CD4-positive, alpha-beta T cell treated with Interleukin-12 subunit alpha and Interleukin-12 subunit beta, for 1 hour (primary cell): ENCODE measurements at regions not wholly inside any gene's neighbourhood (a gene's known extent, or its start where the extent isn't known, plus 50 kb on each side); places are given as distances from the start of the nearest gene placed in this dataset.
"Not testable (repeated sequence)": the region's sequence is repeated elsewhere in the genome, so short reads cannot be mapped to it uniquely, and the experiment has no call there.

ENCODE experiments used
- DNase-seq: peaks from one replicate; pipeline ENCODE4 v3.0.0-alpha.2; 2020

- DNase-seq, result no peak
Measured at GRCh38 chr9:82458296-82458695, 469.7 kb downstream of the SPATA31D1 start.

DNA sequence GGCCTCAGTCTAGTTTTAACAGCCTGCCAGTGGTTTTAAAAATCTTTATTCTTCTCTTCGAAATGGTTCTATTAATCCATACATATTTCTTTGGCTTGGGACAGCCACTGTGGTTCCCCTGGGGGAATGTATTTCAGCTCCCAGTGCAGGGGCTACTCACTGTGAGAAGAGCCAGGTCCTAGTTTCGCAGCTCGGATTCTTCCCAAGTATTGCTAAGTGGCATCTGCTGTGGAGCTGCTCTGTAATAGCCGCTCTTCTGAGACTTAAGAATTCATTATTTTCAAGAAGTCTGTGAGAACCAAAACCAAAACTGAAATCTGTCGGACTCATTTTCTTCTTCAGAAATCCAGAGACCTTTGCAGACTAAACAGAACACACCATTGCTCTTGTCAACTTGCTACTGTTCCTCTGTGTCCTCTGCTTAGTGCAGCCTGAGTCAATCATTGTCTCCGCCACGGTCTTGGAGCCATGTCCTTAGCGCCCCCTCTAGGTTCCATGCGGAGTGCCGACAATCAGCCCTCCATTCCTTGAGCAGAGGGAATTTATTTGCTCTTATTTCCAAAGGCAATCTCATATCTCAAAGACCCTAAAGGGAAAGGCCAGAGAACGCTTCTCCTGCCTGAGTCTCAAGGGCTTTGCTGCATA is 478.2 kb downstream of the SPATA31D1 start:
- DNase-seq, result no peak

DNA sequence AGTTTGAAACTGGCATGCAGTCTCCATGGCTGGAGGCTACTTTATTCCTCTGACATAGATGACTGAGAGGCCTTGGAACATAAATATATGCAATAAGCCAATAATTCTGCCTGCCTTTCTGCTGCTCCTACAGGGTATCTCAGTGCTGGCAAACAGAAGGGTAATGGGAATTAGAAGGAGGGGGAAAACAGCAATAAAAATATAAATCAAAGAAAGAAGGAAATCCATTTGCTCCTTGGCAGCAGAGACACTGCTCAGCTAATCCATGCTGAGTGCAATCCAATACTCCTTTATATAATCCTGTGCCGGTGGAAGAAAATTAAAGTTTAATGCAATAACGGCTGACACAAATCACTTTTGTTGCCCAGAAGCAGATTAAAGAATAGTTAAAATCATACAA is 478.9 kb downstream of the SPATA31D1 start:
- DNase-seq, result no peak

- no peak for DNase-seq
Measured at GRCh38 chr9:82474235-82474634, 485.7 kb downstream of the SPATA31D1 start.

- DNase-seq, result no peak
Measured at GRCh38 chr9:82475584-82476301, 487.2 kb downstream of the SPATA31D1 start.

DNA sequence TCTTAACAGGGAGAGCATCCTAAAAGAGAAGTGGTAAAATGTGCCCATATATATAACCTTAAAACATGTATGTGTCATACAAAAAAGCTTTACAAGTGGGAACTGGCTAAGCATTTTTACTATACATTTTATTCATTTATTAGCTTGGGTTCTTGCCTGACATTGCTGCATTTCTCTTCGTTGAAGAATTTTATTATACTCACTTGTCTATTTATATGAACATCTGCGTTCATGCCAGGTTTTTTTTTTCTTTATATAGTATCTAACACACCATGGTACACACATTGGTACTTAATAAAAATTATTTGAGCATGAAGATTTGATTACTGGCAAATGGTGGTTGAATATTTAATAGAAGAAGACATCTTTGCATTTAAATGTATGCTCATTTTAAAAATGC is 492.3 kb downstream of the SPATA31D1 start:
- DNase-seq, result no peak

- no peak for DNase-seq
Measured at GRCh38 chr9:82487935-82488312, 499.4 kb downstream of the SPATA31D1 start.

GRCh38 chr9:82488313-82489200 is 500.0 kb downstream of the SPATA31D1 start:
- no peak for DNase-seq

DNA sequence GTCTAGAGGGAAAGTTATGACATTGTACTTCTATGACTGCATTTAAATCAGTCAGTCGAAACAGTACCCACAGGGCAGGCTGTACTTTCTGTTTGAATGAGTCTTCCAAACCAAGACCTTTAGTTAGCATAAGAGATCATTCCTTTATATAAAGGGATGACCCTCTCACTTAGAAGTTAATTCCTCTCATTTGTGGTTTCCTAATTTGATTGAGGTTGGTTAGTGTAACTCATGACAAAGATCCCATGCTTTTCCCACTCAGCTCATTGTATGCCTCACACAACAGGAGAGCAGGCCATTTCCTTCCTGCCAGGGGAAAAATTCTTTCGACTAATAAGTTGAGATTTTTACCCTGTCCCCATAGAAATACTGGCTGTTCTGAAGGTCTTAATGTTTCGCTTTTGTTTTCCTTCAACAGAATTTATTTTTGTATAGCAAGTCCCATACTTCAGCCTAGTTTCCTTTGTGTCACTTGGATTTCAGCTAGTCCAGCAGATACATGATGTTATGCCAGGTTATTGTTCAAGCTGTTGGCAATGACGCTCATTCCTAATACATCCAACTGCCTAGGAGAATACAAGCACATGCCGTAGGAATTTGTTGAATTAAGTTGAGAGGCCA is 500.7 kb downstream of the SPATA31D1 start:
- no peak for DNase-seq

DNA sequence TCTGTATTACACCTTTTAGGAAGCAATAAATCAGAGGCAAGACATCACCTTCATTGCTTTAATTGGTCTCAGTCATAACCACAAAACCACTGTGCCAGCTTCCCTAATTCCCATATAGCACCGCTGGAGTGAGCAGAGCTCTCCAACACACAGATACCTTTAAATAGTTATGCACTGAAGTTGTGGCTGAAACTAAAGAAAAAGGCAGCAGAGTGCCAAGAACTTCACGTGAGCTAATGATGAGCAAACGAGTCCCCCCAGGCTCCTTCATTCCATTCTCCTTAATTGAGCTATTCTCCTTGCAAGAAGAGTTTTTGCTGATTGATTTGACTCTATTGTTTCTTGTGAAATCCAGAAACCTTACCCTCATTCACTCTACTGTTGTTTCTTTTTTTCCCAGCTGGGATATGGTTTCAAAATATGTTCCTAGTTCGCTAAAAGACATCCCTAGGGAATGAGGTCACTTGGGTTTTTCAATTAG is 501.5 kb downstream of the SPATA31D1 start:
- DNase-seq, result no peak

DNA sequence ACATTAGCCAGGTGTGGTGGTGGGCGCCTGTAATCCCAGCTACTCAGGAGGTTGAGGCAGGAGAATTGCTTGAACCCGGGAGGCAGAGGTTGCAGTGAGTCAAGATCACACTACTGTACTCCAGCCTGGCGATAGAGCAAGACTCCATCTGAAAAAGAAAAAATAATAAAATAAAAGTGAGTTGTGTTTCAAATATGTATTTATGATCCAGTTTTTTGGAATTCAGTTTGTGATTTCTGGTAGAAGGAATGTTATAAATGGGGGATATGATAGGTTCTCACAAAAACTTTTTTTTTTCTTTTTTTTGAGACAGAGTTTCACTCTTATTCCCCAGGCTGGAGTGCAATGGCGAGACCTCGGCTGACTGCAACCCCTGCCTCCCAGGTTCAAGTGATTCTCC is 502.2 kb downstream of the SPATA31D1 start:
- not testable (repeated sequence) for DNase-seq

DNA sequence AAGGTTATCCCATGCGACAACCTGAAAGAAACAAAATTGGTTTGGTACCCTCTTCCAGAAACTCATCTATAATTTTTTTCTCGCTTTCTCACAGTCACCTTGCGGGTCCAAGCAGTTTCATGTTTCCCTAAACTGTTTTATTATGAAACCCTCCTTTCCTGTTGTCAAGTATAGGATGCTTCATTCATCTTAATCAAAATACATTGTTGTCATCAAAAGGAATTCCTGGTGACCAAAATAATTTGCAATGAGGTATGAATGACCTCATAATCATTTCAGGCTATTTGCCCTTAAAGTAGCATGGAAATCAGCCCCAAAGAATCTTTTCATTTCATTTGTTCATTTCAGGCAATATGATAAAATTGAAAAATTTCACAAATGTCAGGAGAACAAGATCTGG is 503.0 kb downstream of the SPATA31D1 start:
- DNase-seq, result no peak

- no peak for DNase-seq
Measured at GRCh38 chr9:82492274-82492673, 503.7 kb downstream of the SPATA31D1 start.

DNA sequence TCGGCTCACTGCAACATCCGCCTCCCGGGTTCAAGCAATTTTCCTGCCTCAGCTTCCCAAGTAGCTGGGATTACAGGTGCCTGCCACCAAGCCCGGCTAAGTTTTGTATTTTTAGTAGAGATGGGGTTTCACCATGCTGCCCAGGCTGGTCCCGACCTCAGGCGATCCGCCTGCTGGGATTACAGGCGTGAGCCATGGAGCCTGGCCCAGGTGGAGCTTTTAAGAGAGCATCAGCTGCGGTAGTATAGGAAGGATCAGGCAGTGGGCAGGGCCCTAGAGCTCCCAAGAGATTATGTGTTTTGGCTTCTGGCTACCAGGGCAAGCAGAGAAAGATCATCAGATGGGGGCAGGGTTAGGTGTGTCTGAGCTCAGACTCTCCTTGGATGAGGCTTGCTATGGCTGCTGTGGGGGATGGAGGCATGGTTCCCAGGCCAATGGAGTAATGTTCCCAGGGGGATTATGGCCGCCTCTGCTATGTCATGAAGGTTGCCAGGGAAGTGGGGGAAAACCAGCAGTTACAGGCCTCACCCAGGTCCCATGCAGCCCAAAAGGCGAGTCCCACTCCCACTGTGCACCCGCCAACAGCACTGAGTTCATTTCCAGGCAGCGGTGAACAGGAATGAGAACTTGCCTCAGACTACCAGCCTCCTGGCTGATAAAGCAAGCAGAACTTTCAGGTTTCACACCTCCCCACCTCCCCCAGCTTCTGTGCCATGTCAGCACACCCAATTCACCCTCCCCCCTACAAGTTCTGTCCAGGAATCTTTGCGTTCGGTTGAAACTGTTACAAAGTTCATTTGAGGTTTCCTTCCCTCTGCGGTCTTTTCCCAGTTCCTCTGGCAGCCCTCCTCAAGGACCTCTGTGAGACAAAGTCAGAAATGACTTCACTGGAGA is 507.6 kb downstream of the SPATA31D1 start:
- DNase-seq, result no peak

DNA sequence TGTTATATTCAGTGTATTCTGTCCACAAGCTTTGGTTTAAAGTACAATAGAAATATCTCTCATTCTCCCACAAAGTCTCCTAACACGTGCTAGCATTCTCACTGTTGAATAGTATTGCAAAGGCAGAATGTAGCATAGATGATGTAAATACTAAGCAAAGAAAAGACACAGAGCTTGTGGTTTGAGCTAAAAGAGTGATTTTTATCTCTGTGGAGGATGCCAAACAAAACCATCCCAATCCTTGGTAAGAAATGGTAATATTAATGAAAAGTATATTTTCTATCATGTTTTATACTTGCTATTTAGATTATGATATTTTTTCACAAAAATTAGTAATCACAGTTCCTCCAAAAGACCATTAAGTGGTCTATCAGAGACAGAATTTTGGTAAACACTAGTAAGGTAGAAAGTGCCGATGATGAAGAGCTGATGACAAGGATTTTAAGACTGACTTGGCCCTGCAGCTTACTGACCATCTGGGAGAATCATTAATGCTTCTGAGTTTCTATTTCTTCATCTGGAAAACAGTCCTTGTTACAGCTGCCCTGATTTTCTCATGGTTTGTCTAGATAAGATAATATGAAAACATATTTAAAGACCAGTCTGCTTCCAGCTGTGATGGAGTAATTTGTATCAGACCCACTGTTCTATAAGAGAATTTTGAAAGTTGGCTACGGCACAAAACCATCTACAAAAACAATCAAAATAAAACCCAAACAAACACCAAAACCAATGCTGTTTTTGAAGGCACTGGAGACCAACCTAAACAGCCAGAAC is 510.2 kb downstream of the SPATA31D1 start:
- no peak for DNase-seq

DNA sequence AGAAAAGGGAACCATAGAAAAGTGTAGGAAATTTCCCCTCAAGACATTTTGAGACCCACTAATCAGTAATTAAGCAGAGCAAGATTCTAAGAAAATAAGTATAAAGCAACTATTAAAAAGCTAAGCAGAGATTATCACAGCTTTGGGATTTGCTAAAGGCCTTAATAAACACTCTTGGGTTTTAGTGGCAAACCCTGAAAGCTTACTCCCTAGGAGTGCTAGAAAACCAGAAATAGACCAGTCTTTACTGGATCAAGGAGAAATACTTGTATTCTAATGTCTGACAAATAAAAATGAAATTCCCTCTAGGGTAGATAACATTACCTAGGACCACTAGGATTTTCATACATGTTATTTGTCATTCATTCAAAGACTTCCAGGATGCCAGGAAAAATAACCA is 510.8 kb downstream of the SPATA31D1 start:
- no peak for DNase-seq

DNA sequence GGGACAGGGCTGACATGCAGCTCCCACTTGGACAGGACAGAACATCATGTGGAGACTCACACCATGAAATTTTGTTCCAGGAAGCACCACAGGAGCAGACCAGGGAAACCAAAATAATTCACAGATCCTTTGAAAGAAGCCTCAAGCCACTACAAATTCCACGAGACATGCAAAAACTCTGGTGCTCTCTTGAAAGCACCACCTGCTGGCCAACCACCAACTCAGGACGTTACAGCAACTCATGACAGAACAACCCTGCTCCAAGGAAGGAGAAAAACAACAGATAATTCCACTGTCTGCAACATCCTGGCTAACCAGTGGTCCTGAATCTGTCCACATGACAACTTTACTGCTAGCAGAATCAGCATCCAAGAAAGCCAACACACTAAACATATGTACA is 516.0 kb downstream of the SPATA31D1 start:
- no peak for DNase-seq

GRCh38 chr9:82511626-82512025 is 523.1 kb downstream of the SPATA31D1 start:
- DNase-seq, result no peak

DNA sequence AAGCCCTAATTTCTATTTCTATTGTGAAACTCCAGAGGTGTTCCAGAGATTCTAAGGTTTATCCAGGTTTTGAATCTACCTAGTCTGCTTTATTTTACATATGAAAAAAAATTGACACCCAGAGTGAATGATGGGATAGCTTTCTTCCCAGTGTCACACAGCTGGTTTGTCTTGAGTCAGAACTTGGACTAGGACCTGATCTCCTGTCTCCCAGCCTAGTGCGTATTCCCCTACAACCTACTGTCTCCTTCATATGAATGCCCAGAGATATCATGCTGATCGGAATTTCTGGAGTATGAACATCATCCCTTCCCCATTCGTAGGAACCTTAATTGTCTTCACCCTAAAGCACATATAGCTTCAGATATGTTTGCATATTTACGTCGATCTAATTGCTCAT is 524.2 kb downstream of the SPATA31D1 start:
- no peak for DNase-seq

GRCh38 chr9:82513242-82513751 is 524.7 kb downstream of the SPATA31D1 start:
- DNase-seq, result no peak
